ENCODE measurements at regions not wholly inside any gene's neighbourhood (a gene's known extent, or its start where the extent isn't known, plus 50 kb on each side); places are given as distances from the start of the nearest gene placed in this dataset.

GRCh38 chr5:123921193-123921592 lies 409.2 kb downstream of the CSNK1G3 start:
- no peaks in the 10 kb centered on the region for H3K36me3 ChIP-seq (replicated peaks in 1 of 2; ENCODE audit: control insufficient read depth in 1 of 2, insufficient read depth in 2 of 2, low read length in 2 of 2)
- intact Hi-C loops (cut with micrococcal nuclease), result no loop called here
- Mint-ChIP-seq H3K4me1 (no peaks in the 10 kb centered on the region), H3K36me3 (no peaks in the 10 kb centered on the region), H3K27ac (no peak overlapping the region), H3K27me3 (ENCODE audit: low read depth in 3 of 3) (peaks cover 0 to 1% (median 0%) of the 10 kb centered on the region in 3 donors), H3K9me3 (peaks cover 7 to 21% (median 9%) of the 10 kb centered on the region in 7 donors), H3K4me3 (no peak overlapping the region)
- H4K20me1 ChIP-seq (ENCODE audit: insufficient read depth, low read length), result no peaks in the 10 kb centered on the region
- H3K27me3 ChIP-seq (ENCODE audit: control insufficient read depth in 2 of 2, insufficient read depth in 2 of 2, low read length in 2 of 2), result no peaks in the 10 kb centered on the region
- H2AFZ ChIP-seq (ENCODE audit: insufficient read depth, low read depth, low read length, poor library complexity, severe bottlenecking), result no peak overlapping the region
- no peak for TF ChIP-seq CTCF (IDR thresholded peaks at IDR 0.05)
- H3K27ac ChIP-seq (ENCODE audit: low read depth in 1 of 2, low read length in 2 of 2), result no peak overlapping the region
- no peak overlapping the region for H3K9ac ChIP-seq (ENCODE audit: insufficient read depth, low read length, poor library complexity, severe bottlenecking)
- no peaks in the 10 kb centered on the region for H3K4me1 ChIP-seq (ENCODE audit: control insufficient read depth in 1 of 2, insufficient read depth in 2 of 2, low read length in 2 of 2)
- DNase-seq, result no peak
- peaks cover 0 to 9% of the 10 kb centered on the region in 2 donors for H3K9me3 ChIP-seq (replicated peaks in 1 of 2; ENCODE audit: control insufficient read depth in 1 of 2, insufficient read depth in 1 of 2, low read length in 2 of 2)
- no peaks in the 10 kb centered on the region for H3K79me2 ChIP-seq (ENCODE audit: insufficient read depth, low read length)
- H3K4me2 ChIP-seq (replicated peaks; ENCODE audit: extremely low read depth, low read length, poor library complexity, severe bottlenecking), result no peak overlapping the region
- no peak overlapping the region for H3K4me3 ChIP-seq (replicated peaks in 1 of 3; ENCODE audit: low read depth in 2 of 3, low read length in 3 of 3)

GRCh38 chr5:123916345-123917121 lies 404.6 kb downstream of the CSNK1G3 start:
- DNase-seq, result no peak
- intact Hi-C loops (cut with micrococcal nuclease), result no loop called here
- no peak for TF ChIP-seq CTCF (IDR thresholded peaks at IDR 0.05)

More at GRCh38 chr5:123916345-123917121, 404.6 kb downstream of the CSNK1G3 start:
- 87% methylated on average over 3 of the region's 8 CpGs for WGBS (ENCODE audit: insufficient coverage)
- H3K79me2 ChIP-seq (ENCODE audit: insufficient read depth, low read length), result no peaks in the 10 kb centered on the region
- peaks cover 3 to 17% (median 10%) of the 10 kb centered on the region in 7 donors for H3K9me3 Mint-ChIP-seq
- peaks cover 0 to 4% of the 10 kb centered on the region in 2 donors for H3K9me3 ChIP-seq (replicated peaks in 1 of 2; ENCODE audit: control insufficient read depth in 1 of 2, insufficient read depth in 1 of 2, low read length in 2 of 2)
- H3K4me1 ChIP-seq (ENCODE audit: control insufficient read depth in 1 of 2, insufficient read depth in 2 of 2, low read length in 2 of 2), result no peaks in the 10 kb centered on the region
- no peak overlapping the region for H3K27ac Mint-ChIP-seq
- no peaks in the 10 kb centered on the region for H3K27me3 ChIP-seq (ENCODE audit: control insufficient read depth in 2 of 2, insufficient read depth in 2 of 2, low read length in 2 of 2)
- no peak overlapping the region for H2AFZ ChIP-seq (ENCODE audit: insufficient read depth, low read depth, low read length, poor library complexity, severe bottlenecking)
- no peaks in the 10 kb centered on the region for H3K36me3 Mint-ChIP-seq
- no peaks in the 10 kb centered on the region for H3K36me3 ChIP-seq (replicated peaks in 1 of 2; ENCODE audit: control insufficient read depth in 1 of 2, insufficient read depth in 2 of 2, low read length in 2 of 2)
- no peak overlapping the region for H3K4me3 Mint-ChIP-seq
- no peaks in the 10 kb centered on the region for H3K4me1 Mint-ChIP-seq
- H3K9ac ChIP-seq (ENCODE audit: insufficient read depth, low read length, poor library complexity, severe bottlenecking), result no peak overlapping the region
- H3K4me2 ChIP-seq (replicated peaks; ENCODE audit: extremely low read depth, low read length, poor library complexity, severe bottlenecking), result no peak overlapping the region
- H4K20me1 ChIP-seq (ENCODE audit: insufficient read depth, low read length), result no peaks in the 10 kb centered on the region
- no peak overlapping the region for H3K27ac ChIP-seq (ENCODE audit: low read depth in 1 of 2, low read length in 2 of 2)
- no peak overlapping the region for H3K4me3 ChIP-seq (replicated peaks in 1 of 3; ENCODE audit: low read depth in 2 of 3, low read length in 3 of 3)
- H3K27me3 Mint-ChIP-seq (ENCODE audit: low read depth in 3 of 3), result peaks cover 0 to under 1% (median 0%) of the 10 kb centered on the region in 3 donors

Measured in CD14-positive monocyte (primary cell).